ENCODE measurements at regions not wholly inside any gene's neighbourhood (a gene's known extent, or its start where the extent isn't known, plus 50 kb on each side); places are given as distances from the start of the nearest gene placed in this dataset.
"Not testable (repeated sequence)": the region's sequence is repeated elsewhere in the genome, so short reads cannot be mapped to it uniquely, and the experiment has no call there.

DNA sequence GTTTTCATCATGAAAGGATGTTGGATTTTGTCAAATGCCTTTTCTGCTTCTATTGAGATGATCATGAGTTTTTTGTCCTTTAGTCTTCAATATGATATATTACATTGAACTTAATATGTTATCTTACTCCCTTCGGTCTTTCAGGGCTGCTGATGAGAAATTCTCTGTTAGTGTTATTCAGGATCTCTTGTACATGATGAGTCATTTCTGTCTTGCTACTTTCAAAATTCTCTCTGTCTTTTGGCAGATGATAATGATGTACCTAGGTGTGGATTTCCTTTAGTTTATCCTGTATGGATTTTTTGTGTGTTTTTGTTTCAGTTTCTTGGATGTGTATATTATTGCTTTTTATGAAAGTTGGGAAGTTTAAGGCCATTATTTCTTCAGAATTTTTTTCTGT lies 320.9 kb upstream of the NPSR1 start:
- DNase-seq = no peak

GRCh38 chr7:34338961-34339526 lies 319.0 kb upstream of the NPSR1 start:
- no peak for DNase-seq

DNA sequence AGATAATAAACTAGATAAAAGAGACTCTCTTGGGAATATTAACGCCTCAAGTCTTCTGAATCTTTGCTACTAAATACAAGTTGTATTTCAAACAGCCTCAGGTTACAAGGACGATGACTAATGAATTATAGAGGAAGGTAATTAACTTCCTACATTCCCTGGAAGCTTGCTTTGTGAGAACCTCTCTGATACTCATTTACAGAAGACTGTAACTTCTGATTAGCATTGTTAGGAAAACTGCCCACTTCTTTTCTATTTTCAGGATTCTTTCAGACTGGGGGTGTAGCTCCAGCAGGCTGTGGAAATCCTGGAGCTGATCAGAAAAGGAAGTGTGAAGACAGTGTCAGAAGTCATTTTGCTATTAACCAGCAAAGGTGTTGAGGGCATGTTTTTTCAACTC lies 316.7 kb upstream of the NPSR1 start:
- DNase-seq = no peak

- DNase-seq = no peak
Measured at GRCh38 chr7:34342387-34342786, 315.6 kb upstream of the NPSR1 start.

DNA sequence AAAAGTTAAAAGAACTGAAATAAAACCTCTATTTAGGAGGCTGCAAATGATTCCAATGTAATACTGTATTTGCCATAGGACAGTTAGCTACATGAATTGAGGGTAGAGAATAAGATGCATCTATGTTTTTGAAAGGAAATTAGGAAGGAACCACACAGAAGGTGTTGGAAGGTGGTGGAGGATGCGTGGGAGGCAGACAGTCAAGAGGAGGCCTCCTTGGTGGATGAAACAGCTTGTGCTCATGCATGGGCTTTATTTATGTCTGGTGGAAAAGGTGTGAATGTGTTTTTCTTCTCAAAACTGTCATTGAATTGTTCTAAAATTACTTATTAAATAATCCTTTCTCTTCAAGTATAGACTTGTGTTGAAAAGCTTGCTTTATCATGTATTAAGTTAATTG lies 314.4 kb upstream of the NPSR1 start:
- DNase-seq = no peak

DNA sequence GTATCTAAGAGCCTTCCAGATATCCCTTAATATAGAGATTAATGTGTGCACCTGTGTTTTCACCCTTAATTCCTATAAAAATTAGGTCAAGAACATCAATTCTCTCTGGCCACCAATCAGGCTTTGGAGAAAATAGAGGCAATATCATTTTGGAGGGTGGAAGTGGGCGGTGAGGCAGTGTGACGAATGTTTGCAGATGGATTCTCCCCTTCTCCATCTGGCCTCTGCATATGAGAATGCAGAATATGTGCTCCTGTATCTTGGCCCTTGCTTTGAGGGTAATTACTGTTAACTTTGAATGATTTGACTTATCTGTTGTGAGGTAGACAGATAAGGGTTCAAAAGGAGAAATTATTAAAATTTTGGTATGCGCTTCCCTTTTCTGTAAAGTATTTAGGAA lies 304.0 kb upstream of the NPSR1 start:
- peak; percentile 15 for DNase-seq

DNA sequence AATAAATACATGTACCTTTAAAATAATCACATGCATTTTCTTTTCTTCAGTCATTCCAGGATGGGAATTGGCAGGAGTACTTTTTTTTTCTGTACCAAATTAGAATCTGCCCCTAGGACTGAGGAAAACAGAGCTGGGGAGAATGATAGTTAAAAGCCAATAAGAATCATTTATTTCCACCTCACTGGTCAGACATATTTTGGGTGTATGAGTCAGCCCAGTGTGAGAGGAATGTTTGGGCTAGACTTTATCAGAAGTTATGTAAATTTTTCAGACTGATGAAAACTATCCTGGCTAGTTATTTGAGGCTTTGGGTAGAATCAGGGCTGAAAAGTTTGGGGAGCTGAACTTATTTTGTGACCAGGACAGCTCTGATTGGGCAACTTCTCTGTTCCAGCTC lies 303.1 kb upstream of the NPSR1 start:
- no peak for DNase-seq

DNA sequence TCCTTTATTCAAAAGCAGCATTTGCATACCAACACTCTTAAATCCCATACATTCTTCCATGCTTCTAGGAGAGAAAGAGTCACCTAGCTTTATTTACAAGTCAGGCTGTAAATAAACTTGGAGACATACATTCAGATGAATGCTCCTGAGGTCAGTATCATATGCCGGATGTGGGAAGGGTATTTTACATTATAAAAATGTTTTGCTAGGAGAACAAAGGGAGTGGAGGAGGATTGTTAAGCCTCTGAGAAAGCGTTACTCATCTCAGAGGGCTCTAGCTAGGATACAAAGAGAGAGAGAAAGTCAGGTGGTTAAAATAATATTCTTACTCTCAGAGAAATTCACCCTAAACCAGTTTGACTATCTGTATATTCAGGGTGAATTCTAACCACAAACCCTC lies 300.9 kb upstream of the NPSR1 start:
- DNase-seq = no peak

- no peak for DNase-seq
Measured at GRCh38 chr7:34357946-34358345, 300.1 kb upstream of the NPSR1 start.

DNA sequence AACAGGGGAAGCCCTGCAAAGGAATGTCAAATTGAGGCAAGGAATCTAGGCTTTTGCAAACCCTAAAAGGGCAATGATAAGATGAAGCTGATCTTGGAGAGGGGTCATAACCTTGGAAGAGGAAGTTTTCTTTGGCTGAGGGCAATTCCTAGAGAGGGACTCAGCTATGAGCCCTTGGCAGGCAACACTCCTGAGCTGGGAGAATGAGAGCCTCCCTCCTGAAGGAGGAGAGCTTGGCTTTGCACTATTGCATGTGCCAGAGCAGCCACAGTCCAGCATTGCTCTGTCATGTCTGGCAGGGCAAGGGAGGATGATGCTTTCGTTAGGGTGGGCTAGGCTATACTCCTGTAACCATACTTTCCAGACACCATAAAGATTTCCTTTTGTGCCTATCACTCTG lies 299.4 kb upstream of the NPSR1 start:
- DNase-seq = not testable (repeated sequence)

- no peak for DNase-seq
Measured at GRCh38 chr7:34361663-34362250, 296.3 kb upstream of the NPSR1 start.

DNA sequence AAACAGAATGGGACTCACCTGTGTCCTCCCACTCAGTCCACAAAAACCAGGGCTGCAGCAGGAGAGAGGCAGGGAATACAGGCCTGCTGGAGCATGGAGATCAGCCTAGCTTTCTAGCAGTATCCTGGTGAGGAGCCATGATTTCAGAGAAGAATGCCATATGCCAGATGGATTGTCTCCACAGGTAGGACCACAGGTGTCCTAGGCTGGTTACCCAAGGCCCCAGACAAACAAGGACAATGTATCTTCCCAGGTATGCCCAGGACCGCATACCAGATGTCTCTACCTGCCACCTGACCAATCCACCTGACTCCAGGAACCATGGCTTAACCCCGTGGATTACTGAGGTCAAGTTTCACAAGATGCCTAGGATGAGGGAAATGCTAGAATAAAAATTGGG lies 295.4 kb upstream of the NPSR1 start:
- no peak for DNase-seq

DNA sequence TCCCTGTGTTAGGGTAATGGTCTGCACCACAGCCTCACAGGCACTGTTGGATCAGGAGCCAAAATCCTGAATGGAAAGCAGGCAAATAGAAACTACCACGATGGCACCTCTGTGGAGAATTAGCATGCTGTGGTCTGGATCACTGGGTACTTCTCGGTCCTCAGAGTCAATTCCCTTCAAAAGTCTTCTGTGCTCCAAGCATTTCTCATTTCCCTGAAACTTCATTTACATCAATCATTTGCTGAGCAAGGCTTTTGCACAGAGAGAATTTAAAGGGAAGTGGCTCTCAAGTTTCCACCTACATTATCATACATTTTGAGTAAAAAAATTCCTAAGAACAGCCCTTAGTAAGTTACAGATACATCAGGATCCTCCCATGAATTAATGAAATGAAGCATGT lies 293.9 kb upstream of the NPSR1 start:
- DNase-seq = no peak

DNA sequence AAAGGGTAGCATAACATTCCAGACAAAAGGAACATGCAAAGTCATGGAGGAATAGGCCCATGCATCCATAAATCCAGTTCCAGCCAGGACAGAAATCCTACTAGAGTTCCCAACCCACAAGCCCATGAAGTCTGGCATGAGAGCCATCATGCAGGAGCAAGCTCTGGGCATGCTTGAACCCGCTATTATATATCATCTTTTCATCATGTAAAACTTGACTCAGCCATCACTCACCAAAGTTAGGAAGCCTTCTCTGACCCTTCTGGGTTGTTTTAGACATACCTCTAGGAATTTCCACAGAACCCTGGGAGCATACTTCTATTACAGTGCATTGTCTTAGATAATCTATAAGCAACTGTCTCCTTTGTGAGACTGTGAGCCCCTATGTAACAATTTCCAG lies 293.0 kb upstream of the NPSR1 start:
- DNase-seq = no peak

GRCh38 chr7:34365611-34366010 lies 292.4 kb upstream of the NPSR1 start:
- peak; percentile 50 for DNase-seq

DNA sequence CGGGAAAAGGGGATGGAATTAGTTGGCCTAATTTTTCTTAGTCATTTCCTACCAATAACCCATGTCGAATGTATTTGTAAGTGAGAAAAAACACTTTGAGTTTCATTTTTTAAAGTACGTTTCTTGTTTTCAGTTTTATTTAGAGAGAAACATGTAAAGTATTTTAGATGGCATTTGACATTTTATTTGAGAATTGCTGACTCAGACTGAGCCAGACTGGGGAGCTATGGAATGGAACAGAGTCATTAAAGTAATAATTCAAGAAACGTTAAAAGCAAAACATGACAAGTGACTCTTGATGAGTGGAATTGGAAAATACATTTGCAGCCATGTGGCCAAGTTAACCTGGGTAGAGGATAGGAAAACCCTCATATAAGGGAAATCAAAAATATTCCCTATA lies 286.1 kb upstream of the NPSR1 start:
- DNase-seq = no peak

DNA sequence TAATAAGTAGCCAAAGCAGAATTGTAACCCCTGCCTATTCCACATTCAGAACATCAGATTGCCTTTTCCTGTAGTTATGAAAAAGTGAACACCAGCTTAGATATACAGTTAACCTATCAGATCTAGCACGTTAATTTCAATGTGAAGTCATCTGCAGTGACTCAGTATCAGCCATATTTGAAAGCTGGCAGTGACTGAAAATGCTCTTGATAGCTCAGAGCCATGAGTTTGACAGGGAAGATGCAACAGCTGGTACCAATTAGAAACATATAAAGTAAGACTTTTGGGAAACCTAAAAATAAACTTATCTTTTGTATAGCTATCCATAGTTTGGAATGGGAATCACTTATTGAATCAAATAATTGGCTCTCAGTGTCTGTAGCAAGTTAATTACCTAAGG lies 284.1 kb upstream of the NPSR1 start:
- DNase-seq = no peak

- no peak for DNase-seq
Measured at GRCh38 chr7:34382166-34382893, 275.7 kb upstream of the NPSR1 start.

GRCh38 chr7:34385384-34385783 lies 272.6 kb upstream of the NPSR1 start:
- no peak for DNase-seq

GRCh38 chr7:34389332-34390078 lies 268.5 kb upstream of the NPSR1 start:
- DNase-seq = no peak

DNA sequence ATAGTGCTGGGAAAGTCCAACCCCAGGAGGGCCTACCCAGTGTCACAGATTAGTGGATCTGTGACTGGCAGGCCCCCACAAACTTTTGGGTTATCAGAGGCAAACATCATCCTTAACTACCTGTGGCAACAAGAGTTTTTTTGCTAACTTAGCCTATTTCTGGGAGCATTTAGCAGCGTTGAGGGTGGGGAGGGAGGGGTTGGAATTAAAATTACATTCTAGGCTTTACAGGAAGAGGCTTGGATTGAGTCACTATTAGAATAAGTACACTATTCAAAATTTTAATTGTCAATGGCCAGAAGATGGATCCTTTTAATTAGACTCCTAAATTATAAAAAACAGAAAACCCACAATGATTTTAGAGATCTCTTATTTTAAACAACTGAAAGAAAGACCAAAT lies 267.9 kb upstream of the NPSR1 start:
- no peak for DNase-seq

- no peak for DNase-seq
Measured at GRCh38 chr7:34392972-34393371, 265.0 kb upstream of the NPSR1 start.

GRCh38 chr7:34396437-34397064 lies 261.5 kb upstream of the NPSR1 start:
- no peak for DNase-seq

GRCh38 chr7:34401776-34402175 lies 256.2 kb upstream of the NPSR1 start:
- no peak for DNase-seq
